HepG2 (cell line): ENCODE measurements at regions not wholly inside any gene's neighbourhood (a gene's known extent, or its start where the extent isn't known, plus 50 kb on each side); places are given as distances from the start of the nearest gene placed in this dataset.

Experiments used
- ATAC-seq: fragments of 200-7000 bp; cut with Tn5 transposase; 3 replicates; pipeline ENCODE4 v1.9.1; 2020; ENCODE audit warnings: mild to moderate bottlenecking, moderate library complexity
- BruUV-seq: library from RNA; stranded (reverse); fragments of 400-500 nt; replicated peaks from 2 replicates; lab custom pipeline; 2021; lab: Mats Ljungman, UMichigan
- CTCF ChIA-PET: fragments of 300-600 bp; formaldehyde crosslinking; extraction: SDS; loops from one replicate; lab custom pipeline; 2021; ENCODE audit warnings: low total read pairs, inconsistent platforms, low intra/inter-chr PET ratio; lab: Yijun Ruan, JAX
- POLR2A ChIA-PET: fragments of 350-600 bp; sonication (Branson Sonifier 250); formaldehyde crosslinking; loops from one replicate; lab custom pipeline; 2020; ENCODE audit warnings: antibody characterized with exemption, inconsistent platforms; lab: Yijun Ruan, JAX
- DNase-seq: peaks from one replicate; pipeline ENCODE4 v3.0.0-alpha.2; 2015; ENCODE audit warnings: low spot score
- FAIRE-seq: peaks from 3 replicates; lab custom pipeline; 2011; peaks lifted over from hg19 to GRCh38; lab: Jason Lieb, UNC
- H2AFZ ChIP-seq: one replicate; pipeline ENCODE4 v1.6.1; 2011; ENCODE audit warnings: low read length, inconsistent platforms
- H3K27ac ChIP-seq: fragments of 300-600 bp; 3 replicates; pipeline ENCODE4 v1.8.0; 2011; ENCODE audit warnings: mixed run types, mild to moderate bottlenecking, mixed read lengths, low read length, inconsistent platforms; ENCODE audit not compliant: insufficient read depth; ENCODE audit errors: extremely low read length
- H3K27me3 ChIP-seq, 2 experiments: fragments of 200-600 bp in 1 of 2; 2 replicates in 1 of 2; 3 replicates in 1 of 2; pipeline versions ENCODE4 v1.6.0 to v1.8.0; 2011; ENCODE audit warnings: low read length in 2 of 2, mild to moderate bottlenecking in 2 of 2, moderate library complexity in 2 of 2, inconsistent platforms in 1 of 2; ENCODE audit not compliant: insufficient read depth in 2 of 2, control insufficient read depth in 1 of 2
- H3K36me3 ChIP-seq, 2 experiments: fragments of 200-600 bp in 1 of 2; replicated peaks in 1 of 2; 2 replicates in 1 of 2; 3 replicates in 1 of 2; pipeline versions ENCODE4 v1.5.1 to v1.8.0; 2011; ENCODE audit warnings: low read length in 2 of 2, inconsistent platforms in 1 of 2; ENCODE audit not compliant: insufficient read depth in 2 of 2, control insufficient read depth in 1 of 2
- H3K4me1 ChIP-seq: 2 replicates; pipeline ENCODE4 v1.5.1; 2012; ENCODE audit warnings: low read length, inconsistent platforms; ENCODE audit not compliant: insufficient read depth
- H3K4me2 ChIP-seq: 2 replicates; pipeline ENCODE4 v1.6.0; 2011; ENCODE audit warnings: low read depth, low read length, inconsistent platforms
- H3K4me3 ChIP-seq, 3 experiments: fragments of 200-600 bp in 1 of 3; sonication (generic), shearing (Covaris generic) in 1 of 3; replicated peaks in 1 of 3; 2 replicates each; pipeline ENCODE4 v1.5.1; 2011 to 2016; ENCODE audit warnings: low read length in 3 of 3, inconsistent platforms in 2 of 3, low read depth in 2 of 3, mild to moderate bottlenecking in 2 of 3, control low read depth in 1 of 3, mixed read lengths in 1 of 3; ENCODE audit not compliant: insufficient read depth in 1 of 3
- H3K79me2 ChIP-seq: one replicate; pipeline ENCODE4 v1.6.1; 2011; ENCODE audit warnings: low read length, inconsistent platforms; ENCODE audit not compliant: insufficient read depth
- H3K9ac ChIP-seq: 2 replicates; pipeline ENCODE4 v1.6.0; 2011; ENCODE audit warnings: mild to moderate bottlenecking, low read depth, low read length, inconsistent platforms; ENCODE audit not compliant: insufficient read depth
- H3K9me3 ChIP-seq: 2 replicates; pipeline ENCODE4 v1.5.1; 2012; ENCODE audit warnings: mild to moderate bottlenecking, low read length
- H4K20me1 ChIP-seq: 2 replicates; pipeline ENCODE4 v1.6.0; 2011; ENCODE audit warnings: inconsistent platforms, mild to moderate bottlenecking, low read length, moderate library complexity; ENCODE audit not compliant: insufficient read depth
- ASH2L ChIP-seq: fragments of 300-600, 200-600 bp; sonication (generic); IDR thresholded peaks from 2 replicates; pipeline ENCODE4 v1.7.0; 2017; ENCODE audit warnings: low read depth, mild to moderate bottlenecking, moderate library complexity, mixed read lengths, low read length; ENCODE audit not compliant: insufficient read length
- FOXP1 ChIP-seq, 2 experiments: fragments of 450-650 bp in 1 of 2; IDR thresholded peaks; 2 replicates each; pipeline ENCODE4 v1.6.1; 2017 to 2018; ENCODE audit warnings: antibody characterized with exemption in 1 of 2
- GPN1 ChIP-seq: sonication (generic); formaldehyde crosslinking; IDR thresholded peaks from 2 replicates; pipeline ENCODE4 v1.5.1; 2020; ENCODE audit warnings: missing genetic modification reagents, borderline replicate concordance
- IKZF1 ChIP-seq: fragments of 450-650 bp; IDR thresholded peaks from 2 replicates; pipeline ENCODE4 v1.7.1; 2016
- RBM39 ChIP-seq: fragments of 200-400 bp; formaldehyde crosslinking; IDR thresholded peaks from one replicate; pipeline ENCODE4 v1.6.1; 2018; ENCODE audit warnings: antibody characterized with exemption, mild to moderate bottlenecking, low read depth, low read length; ENCODE audit not compliant: poor library complexity, severe bottlenecking
- ZBTB10 ChIP-seq: sonication (generic); formaldehyde crosslinking; IDR thresholded peaks from 2 replicates; pipeline ENCODE4 v1.4.0; 2020; ENCODE audit warnings: missing genetic modification reagents, borderline replicate concordance
- ZC3H4 ChIP-seq: sonication (generic); formaldehyde crosslinking; IDR thresholded peaks from 2 replicates; pipeline ENCODE4 v1.4.0; 2020; ENCODE audit warnings: missing genetic modification reagents, borderline replicate concordance
- ZFP1 ChIP-seq: IDR thresholded peaks from 2 replicates; pipeline ENCODE4 v1.6.1; 2016
- ZNF10 ChIP-seq: sonication (generic); formaldehyde crosslinking; IDR thresholded peaks from 2 replicates; pipeline ENCODE4 v1.4.0; 2020; ENCODE audit warnings: mild to moderate bottlenecking, low read depth, missing genetic modification reagents, borderline replicate concordance
- ZNF674 ChIP-seq: sonication (generic); formaldehyde crosslinking; IDR thresholded peaks from 2 replicates; pipeline ENCODE4 v1.5.0; 2020; ENCODE audit warnings: low read depth, mild to moderate bottlenecking, missing genetic modification reagents
- WGBS: methylation state at CpG from one replicate; pipeline ENCODE4 v1.1.6; 2017; ENCODE audit warnings: low lambda C conversion rate; 5-methylcytosine and 5-hydroxymethylcytosine counted together
- in situ Hi-C: cut with HindIII; loops from 2 replicates; pipeline ENCODE4 v1.10.0; 2017; ENCODE audit warnings: low pct_unique_long_range_greater_than_20kb; ENCODE audit not compliant: extremely low pct_ligation_motif_present
- intact Hi-C: fragments of 100-400 bp; cut with micrococcal nuclease; formaldehyde crosslinking; loops from one replicate; pipeline ENCODE4 v1.10.0; 2022; ENCODE audit not compliant: unreplicated experiment
- TF ChIP-seq, protein P1 (sequence below): sonication (generic); formaldehyde crosslinking; IDR thresholded peaks from 2 replicates; pipeline ENCODE4 v1.8.0; 2022; ENCODE audit warnings: missing genetic modification reagents, mild to moderate bottlenecking, moderate library complexity, borderline replicate concordance
- TF ChIP-seq, protein P2 (sequence below), 2 experiments: fragments of 450-650 bp in 1 of 2; sonication (generic) in 1 of 2; formaldehyde crosslinking; IDR thresholded peaks; 2 replicates each; pipeline versions ENCODE4 v1.5.0 to v1.8.0; 2020 to 2022; ENCODE audit warnings: mild to moderate bottlenecking in 1 of 2, missing genetic modification reagents in 1 of 2
- TF ChIP-seq, protein P3 (sequence below): sonication (generic); formaldehyde crosslinking; IDR thresholded peaks from 2 replicates; pipeline ENCODE4 v1.8.0; 2022; ENCODE audit warnings: missing genetic modification reagents, mild to moderate bottlenecking, inconsistent platforms, borderline replicate concordance

- no peak for ATAC-seq
Observed at GRCh38 chr15:22240986-22241385, 160.7 kb downstream of the OR4M2 start.

GRCh38 chr15:22241451-22241850 is 161.1 kb downstream of the OR4M2 start:
- in situ Hi-C loops (no loop called here), intact Hi-C loops (no loop called here)
- 48% methylated on average over 8 of the region's 8 CpGs for WGBS
- H3K4me3 ChIP-seq = no peak overlapping the region
- no peaks in the 10 kb centered on the region for H3K79me2 ChIP-seq
- no peaks in the 10 kb centered on the region for H3K36me3 ChIP-seq
- H3K9ac ChIP-seq = no peak overlapping the region
- no peaks in the 10 kb centered on the region for H4K20me1 ChIP-seq
- CTCF ChIA-PET = no interaction called here
- H2AFZ ChIP-seq = no peak overlapping the region
- no peaks in the 10 kb centered on the region for H3K27me3 ChIP-seq
- H3K4me1 ChIP-seq = no peaks in the 10 kb centered on the region
- DNase-seq (no peak), FAIRE-seq (no peak), ATAC-seq (no peak)
- H3K4me2 ChIP-seq = no peak overlapping the region
- POLR2A ChIA-PET = no interaction called here
- no peak overlapping the region for H3K27ac ChIP-seq
- no peaks in the 10 kb centered on the region for H3K9me3 ChIP-seq
- no TSS peak for BruUV-seq
- TF ChIP-seq IKZF1 = no peak
- TF ChIP-seq, protein P1, sequence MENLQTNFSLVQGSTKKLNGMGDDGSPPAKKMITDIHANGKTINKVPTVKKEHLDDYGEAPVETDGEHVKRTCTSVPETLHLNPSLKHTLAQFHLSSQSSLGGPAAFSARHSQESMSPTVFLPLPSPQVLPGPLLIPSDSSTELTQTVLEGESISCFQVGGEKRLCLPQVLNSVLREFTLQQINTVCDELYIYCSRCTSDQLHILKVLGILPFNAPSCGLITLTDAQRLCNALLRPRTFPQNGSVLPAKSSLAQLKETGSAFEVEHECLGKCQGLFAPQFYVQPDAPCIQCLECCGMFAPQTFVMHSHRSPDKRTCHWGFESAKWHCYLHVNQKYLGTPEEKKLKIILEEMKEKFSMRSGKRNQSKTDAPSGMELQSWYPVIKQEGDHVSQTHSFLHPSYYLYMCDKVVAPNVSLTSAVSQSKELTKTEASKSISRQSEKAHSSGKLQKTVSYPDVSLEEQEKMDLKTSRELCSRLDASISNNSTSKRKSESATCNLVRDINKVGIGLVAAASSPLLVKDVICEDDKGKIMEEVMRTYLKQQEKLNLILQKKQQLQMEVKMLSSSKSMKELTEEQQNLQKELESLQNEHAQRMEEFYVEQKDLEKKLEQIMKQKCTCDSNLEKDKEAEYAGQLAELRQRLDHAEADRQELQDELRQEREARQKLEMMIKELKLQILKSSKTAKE (CRISPR knock-in tag) = no peak
- TF ChIP-seq, protein P2, sequence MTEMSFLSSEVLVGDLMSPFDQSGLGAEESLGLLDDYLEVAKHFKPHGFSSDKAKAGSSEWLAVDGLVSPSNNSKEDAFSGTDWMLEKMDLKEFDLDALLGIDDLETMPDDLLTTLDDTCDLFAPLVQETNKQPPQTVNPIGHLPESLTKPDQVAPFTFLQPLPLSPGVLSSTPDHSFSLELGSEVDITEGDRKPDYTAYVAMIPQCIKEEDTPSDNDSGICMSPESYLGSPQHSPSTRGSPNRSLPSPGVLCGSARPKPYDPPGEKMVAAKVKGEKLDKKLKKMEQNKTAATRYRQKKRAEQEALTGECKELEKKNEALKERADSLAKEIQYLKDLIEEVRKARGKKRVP (CRISPR knock-in tag; IDR thresholded peaks at IDR 0.05) = no peak
- TF ChIP-seq GPN1 (CRISPR knock-in tag) = no peak
- no peak for TF ChIP-seq RBM39
- no peak for TF ChIP-seq ZNF10 (CRISPR knock-in tag)
- TF ChIP-seq ZBTB10 (CRISPR knock-in tag) = no peak
- no peak for TF ChIP-seq ZFP1 (CRISPR knock-in tag)
- TF ChIP-seq ASH2L = no peak

More at GRCh38 chr15:22240986-22241385, 160.7 kb downstream of the OR4M2 start:
- no peak for TF ChIP-seq FOXP1 (IDR thresholded peaks at IDR 0.05)
- TF ChIP-seq FOXP1 (CRISPR knock-in tag; IDR thresholded peaks at IDR 0.05) = no peak
- TF ChIP-seq ZC3H4 (CRISPR knock-in tag) = no peak
- TF ChIP-seq, protein P3, sequence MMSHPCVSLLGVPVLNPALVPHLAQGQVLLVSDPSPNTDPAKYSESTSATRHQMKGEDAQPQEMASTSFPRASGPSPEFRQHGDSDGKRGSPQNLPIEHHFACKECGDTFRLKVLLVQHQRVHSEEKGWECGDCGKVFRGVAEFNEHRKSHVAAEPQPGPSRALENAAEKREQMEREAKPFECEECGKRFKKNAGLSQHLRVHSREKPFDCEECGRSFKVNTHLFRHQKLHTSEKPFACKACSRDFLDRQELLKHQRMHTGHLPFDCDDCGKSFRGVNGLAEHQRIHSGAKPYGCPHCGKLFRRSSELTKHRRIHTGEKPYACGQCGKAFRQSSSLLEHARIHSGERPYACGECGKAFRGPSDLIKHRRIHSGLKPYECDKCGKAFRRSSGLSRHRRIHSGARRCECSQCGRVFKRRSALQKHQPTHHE (CRISPR knock-in tag) = no peak
- no peak for TF ChIP-seq ZNF674 (CRISPR knock-in tag)
- TF ChIP-seq, all 625 proteins: peak for 0
- Histone ChIP-seq H3K27me3 (no peaks in the 10 kb centered on the region), H3K4me3 (no peak overlapping the region), H3K36me3 (no peaks in the 10 kb centered on the region), H3K27ac (no peak overlapping the region), H4K20me1 (no peaks in the 10 kb centered on the region), H3K79me2 (no peaks in the 10 kb centered on the region), H3K4me2 (no peak overlapping the region), H3K9me3 (no peaks in the 10 kb centered on the region), H2AFZ (no peak overlapping the region), H3K4me1 (no peaks in the 10 kb centered on the region), H3K9ac (no peak overlapping the region)
- FAIRE-seq (no peak), DNase-seq (no peak)
- no TSS peak for BruUV-seq
- intact Hi-C loops = no loop called here
- WGBS = 48% methylated on average over 5 of the region's 7 CpGs
- in situ Hi-C loops = no loop called here
- POLR2A ChIA-PET = no interaction called here
- CTCF ChIA-PET = no interaction called here
